Activated CD4-positive, alpha-beta T cell treated with anti-CD3 and anti-CD28 coated beads, Interleukin-10, Interleukin-2, amounts not matched to agents 100 ng/mL and 50 ng/mL, durations not matched to agents 16 hours and 8 hours (primary cell): ENCODE measurements at regions not wholly inside any gene's neighbourhood (a gene's known extent, or its start where the extent isn't known, plus 50 kb on each side); places are given as distances from the start of the nearest gene placed in this dataset.

Experiments
- DNase-seq: peaks from one replicate; pipeline ENCODE4 v3.0.0-alpha.2; 2020

DNA sequence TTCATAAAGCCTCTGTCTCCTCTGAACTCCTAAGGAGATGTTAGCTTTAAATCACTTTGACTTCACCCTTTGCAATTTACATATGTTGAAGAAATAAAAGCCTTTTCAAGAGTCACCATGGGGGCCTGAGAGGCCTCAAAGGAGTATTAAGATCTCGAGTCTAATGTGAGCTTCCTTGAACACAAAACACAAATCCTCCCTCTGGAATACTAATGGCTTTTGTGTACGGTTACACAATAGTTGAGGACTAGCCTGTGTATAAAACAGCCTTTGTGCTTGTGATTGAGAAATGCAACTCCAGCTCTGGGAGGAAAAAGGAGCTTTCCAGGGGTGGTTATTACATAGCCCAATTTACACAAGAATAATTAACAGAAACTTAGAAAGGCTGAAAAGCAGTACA, 1140.2 kb downstream of the CDH11 start:
- no peak for DNase-seq

DNA sequence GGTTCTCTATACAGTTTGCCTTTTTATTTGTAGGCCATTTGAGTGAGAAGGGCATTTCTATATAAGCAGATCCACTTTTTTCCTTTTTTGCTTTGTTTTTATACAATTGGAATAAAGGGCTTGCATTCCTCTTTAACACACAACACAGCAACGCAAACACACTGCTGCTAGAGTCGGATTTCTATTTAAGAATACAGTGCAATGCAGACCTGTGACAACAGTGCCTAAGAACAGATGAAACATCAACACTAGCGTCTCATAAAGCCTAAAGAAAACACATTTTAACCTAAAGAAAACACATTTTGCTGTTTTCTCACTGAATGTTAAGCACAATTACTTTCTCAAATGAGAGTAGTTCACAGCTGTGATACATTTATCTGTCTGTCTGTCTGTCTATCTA, 1141.1 kb downstream of the CDH11 start:
- DNase-seq, result no peak

DNA sequence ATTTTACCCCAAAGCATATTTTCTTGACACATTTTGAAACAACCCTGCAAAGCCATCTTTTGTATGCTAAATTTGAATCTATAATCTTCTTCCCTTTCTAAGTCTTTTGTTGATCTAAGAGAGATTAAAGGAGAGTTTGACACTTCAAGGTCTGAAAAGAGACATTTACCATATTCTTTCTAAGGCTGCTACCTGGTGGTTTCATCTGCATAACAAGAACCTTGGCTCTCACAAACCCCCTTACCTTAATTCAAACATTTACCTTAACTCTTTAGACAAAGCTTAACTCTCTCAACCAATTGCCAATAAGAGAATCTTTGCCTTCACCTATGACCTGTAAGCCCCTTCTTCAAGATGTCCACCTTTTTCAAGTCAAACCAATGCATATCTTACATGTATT, 1143.6 kb downstream of the CDH11 start:
- DNase-seq, result no peak

GRCh38 chr16:63976345-63976744, 1145.5 kb downstream of the CDH11 start:
- DNase-seq, result no peak

GRCh38 chr16:63975669-63976068, 1146.2 kb downstream of the CDH11 start:
- no peak for DNase-seq

- no peak for DNase-seq
Measured at GRCh38 chr16:63967966-63968365, 1153.9 kb downstream of the CDH11 start.

GRCh38 chr16:63960321-63960720, 1161.5 kb downstream of the CDH11 start:
- no peak for DNase-seq

- no peak for DNase-seq
Measured at GRCh38 chr16:63947022-63947421, 1174.8 kb downstream of the CDH11 start.

DNA sequence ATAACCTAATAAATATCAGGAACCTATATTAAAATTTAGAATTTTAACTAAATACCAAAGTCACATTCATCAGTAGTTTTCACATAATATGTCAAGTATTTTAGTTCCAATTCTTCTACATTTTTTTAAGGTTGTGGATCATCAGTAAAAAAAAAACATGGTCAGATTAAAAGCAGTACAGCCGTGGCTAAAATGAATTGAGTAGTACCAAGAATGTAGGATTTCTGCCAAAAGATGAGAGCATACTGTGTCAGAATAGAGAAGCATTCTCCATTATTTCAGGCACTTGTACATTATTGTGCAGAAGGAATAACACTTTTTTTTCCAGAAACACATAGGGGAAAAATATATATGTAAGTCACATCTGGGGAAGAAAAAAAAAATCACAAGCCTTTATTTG, 1176.1 kb downstream of the CDH11 start:
- no peak for DNase-seq

DNA sequence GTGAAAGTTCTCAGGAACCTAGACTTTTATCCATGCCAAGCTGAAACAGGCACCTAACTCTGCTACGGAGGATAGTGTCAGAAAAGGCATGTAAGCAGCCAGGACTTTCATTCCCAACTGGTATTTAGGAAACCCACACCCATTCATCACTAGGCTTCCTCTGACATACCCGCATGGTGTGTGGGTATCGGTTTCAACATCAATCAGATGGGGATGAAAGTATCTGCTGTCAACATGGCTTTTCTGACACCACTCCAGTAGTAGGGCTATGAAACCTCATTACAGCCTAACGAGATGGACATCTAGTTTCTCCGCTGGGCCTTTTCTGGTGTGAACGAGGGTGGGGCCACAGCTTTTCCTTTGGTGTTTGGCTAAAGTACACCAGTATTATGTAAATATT, 1178.3 kb downstream of the CDH11 start:
- no peak for DNase-seq

- no peak for DNase-seq
Measured at GRCh38 chr16:63938661-63939060, 1183.2 kb downstream of the CDH11 start.

DNA sequence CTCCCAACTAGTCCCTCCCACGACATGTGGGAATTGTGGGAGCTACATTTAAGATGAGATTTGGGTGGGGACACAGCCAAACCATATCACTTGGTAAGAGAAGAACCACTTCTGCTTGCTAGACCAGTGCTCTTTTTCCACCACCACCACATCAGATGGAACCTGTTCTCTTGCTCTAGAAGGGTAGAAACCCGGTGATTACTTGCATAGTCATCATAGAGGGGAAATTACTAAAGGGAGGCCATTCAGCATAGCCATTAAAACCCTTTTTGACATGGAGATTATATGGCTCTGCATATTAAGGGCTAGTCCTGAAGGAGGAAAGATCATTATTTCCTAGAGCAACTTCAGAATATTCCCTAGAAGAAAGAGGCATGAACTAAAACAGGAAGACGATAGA, 1188.0 kb downstream of the CDH11 start:
- DNase-seq, result no peak

DNA sequence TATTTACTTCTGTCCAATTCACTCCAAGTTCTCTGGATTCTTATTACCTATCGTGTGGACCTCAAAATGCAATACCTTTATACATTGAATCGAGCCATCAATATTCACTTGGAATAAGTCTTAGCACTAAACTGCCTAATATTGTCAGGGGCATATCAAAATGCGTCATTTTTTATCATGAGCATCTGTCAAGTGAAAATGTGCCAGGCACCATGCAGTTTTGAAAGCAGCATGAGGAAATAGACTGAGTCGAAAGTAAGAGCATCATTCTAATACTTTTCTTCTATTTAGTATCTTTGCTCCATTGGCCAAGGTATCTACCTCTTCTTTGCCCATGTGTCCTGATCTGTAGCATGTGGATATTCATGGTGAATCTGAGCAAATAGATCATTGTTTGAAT, 1193.4 kb downstream of the CDH11 start:
- no peak for DNase-seq

DNA sequence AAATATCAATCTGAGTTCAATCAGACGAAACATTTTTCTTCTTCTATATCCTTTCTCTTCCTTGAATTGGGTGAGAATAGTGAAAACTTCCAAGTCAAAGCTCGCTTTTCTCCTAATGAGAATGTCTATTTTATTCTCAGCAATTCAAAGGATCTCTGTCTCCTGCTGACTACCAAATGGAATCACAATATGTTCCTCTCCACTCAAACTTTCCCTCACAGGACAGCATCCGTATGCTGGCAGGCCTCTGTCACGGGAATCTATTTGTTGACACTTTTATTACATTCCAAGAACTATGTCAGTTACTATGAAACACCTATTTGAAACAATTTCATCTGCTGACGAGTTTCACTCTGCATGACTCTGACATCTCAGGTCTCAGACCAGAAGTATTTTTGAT, 1196.6 kb downstream of the CDH11 start:
- DNase-seq, result no peak

- DNase-seq, result no peak
Measured at GRCh38 chr16:63922560-63922959, 1199.3 kb downstream of the CDH11 start.

DNA sequence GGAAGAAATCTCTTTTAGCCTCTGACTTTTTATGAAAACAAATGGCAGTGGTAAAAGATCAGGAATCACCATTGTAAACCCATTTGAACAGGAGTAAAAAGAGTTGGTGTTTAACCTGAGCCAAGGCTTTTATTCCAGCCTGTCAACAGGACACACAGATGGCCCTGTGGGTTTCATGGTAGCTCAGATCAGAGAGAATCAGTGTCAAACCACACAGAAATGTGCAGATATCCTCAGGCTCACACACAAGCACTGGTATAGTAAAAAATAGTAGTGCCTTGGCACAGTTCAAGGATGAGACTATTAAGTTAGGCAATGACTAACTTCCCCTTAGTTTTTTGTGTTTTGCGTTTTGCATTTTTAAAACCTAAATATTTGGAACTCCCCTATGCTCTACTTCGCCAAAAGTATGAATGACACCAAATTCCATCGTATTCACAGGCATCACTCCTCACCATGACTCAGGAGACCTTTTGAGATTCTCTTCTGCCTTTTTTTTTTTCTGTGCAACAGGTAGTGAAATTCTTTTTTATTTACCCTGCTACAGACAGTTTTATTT, 1200.0 kb downstream of the CDH11 start:
- DNase-seq, result no peak

GRCh38 chr16:63913290-63913689, 1208.6 kb downstream of the CDH11 start:
- DNase-seq, result no peak

DNA sequence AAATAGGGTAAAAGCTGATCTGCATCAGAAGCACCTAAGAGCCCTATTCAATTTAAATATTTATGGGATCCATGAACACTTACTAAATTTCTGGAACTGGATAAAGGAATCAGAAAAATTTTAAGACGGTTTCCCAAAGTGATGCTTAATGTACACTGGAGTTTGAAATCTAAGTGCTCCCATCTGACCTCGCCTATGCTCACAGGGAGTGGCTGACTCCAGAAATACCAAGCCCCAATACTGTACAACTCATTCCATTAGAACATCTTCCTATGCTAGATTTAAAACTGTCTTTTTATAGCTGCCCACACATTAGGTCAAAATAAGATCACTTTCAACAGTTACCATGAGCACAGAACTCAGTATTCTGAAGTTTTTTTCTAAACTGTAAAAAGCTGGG, 1214.6 kb downstream of the CDH11 start:
- no peak for DNase-seq

DNA sequence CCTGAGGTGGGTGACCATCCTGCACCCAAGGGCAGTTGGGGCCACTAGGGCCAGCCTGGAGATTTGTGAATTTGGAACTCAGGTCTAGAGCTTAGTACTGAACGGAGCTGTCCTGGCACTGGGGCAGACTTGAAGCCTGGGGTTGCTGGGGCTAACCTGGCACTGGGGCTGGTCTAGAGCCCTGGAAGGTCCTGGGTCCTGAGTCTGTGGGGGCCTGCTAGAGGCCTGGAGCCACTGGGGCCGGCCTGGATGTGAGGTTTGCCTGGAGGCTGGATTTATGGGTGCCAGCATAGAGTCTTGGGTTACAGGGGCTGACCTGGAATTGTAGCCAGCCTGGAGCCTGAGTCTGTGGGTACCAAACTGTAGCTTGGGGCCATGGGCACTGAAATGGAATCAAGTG, 1216.9 kb downstream of the CDH11 start:
- DNase-seq, result no peak

GRCh38 chr16:63904182-63904581, 1217.7 kb downstream of the CDH11 start:
- no peak for DNase-seq

DNA sequence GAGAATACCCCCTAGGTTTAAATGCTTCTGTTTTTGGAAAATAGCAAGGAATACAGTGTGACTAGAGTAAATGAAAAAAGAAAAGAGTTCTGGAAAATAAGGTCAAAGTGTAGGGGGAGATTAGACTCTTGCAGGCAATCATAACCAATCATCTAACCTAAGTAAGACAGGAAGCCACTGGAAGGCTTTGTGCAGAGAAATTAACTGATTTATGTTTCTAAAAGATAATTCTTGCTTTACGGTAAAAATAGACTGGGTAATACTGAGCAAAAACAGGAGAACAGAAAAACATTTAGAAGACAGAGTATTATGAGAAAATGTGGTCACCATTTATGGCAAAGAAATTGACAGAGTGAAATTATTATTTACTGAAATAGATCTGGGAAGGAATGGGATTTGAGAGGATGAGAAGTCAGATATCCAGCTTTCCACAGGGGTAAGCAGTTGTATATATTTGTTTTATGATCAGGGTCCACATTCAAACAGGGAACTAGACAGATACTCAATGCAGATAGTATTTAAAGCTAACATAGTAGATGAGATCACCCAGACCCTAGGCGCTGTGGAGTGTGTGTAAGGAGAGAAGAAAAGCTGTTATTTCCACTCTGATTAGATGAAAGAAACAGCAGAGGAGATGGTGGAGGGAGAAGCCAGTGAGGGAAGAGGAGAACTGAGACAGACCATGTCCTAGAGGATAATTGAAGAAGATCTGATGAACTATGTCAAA, 1225.3 kb downstream of the CDH11 start:
- no peak for DNase-seq

- no peak for DNase-seq
Measured at GRCh38 chr16:63890723-63891122, 1231.1 kb downstream of the CDH11 start.

GRCh38 chr16:63890081-63890480, 1231.8 kb downstream of the CDH11 start:
- DNase-seq, result no peak

- DNase-seq, result no peak
Measured at GRCh38 chr16:63883091-63883490, 1238.8 kb downstream of the CDH11 start.

- DNase-seq, result no peak
Measured at GRCh38 chr16:63882576-63882975, 1239.3 kb downstream of the CDH11 start.
